H9 (cell line): ENCODE measurements at regions not wholly inside any gene's neighbourhood (a gene's known extent, or its start where the extent isn't known, plus 50 kb on each side); places are given as distances from the start of the nearest gene placed in this dataset.

Source experiments
- DNase-seq: peaks from one replicate; pipeline ENCODE4 v3.0.0-alpha.2; 2017
- H2AFZ ChIP-seq: one replicate; pipeline ENCODE4 v1.6.1; 2013; ENCODE audit warnings: mild to moderate bottlenecking, low read length, control low read depth, moderate library complexity
- H2AK5ac ChIP-seq: 2 replicates; pipeline ENCODE4 v1.6.1; 2013; ENCODE audit warnings: low read length, control low read depth, mixed read lengths; ENCODE audit not compliant: insufficient read length
- H2BK120ac ChIP-seq: one replicate; pipeline ENCODE4 v1.6.1; 2013; ENCODE audit warnings: low read depth, mild to moderate bottlenecking, low read length, control low read depth, inconsistent platforms; ENCODE audit not compliant: poor library complexity, severe bottlenecking
- H2BK12ac ChIP-seq: 2 replicates; pipeline ENCODE4 v1.6.1; 2013; ENCODE audit warnings: low read length, control low read depth, mixed read lengths, low read depth; ENCODE audit not compliant: insufficient read length
- H2BK15ac ChIP-seq: 2 replicates; pipeline ENCODE4 v1.6.1; 2013; ENCODE audit warnings: low read depth, low read length, control low read depth
- H2BK20ac ChIP-seq: one replicate; pipeline ENCODE4 v1.6.1; 2013; ENCODE audit warnings: low read depth, mild to moderate bottlenecking, low read length, control low read depth, inconsistent platforms; ENCODE audit not compliant: poor library complexity, severe bottlenecking
- H2BK5ac ChIP-seq: 2 replicates; pipeline ENCODE4 v1.6.1; 2013; ENCODE audit warnings: low read length, control low read depth, mixed read lengths; ENCODE audit not compliant: insufficient read length
- H3K14ac ChIP-seq: 2 replicates; pipeline ENCODE4 v1.6.1; 2013; ENCODE audit warnings: low read length, control low read depth; ENCODE audit not compliant: insufficient read depth
- H3K18ac ChIP-seq: 2 replicates; pipeline ENCODE4 v1.6.1; 2013; ENCODE audit warnings: low read depth, mild to moderate bottlenecking, mixed read lengths, low read length, control low read depth; ENCODE audit not compliant: insufficient read length
- H3K23ac ChIP-seq: 2 replicates; pipeline ENCODE4 v1.6.1; 2013; ENCODE audit warnings: low read length, control low read depth, mixed read lengths, low read depth; ENCODE audit not compliant: insufficient read length
- H3K23me2 ChIP-seq: 2 replicates; pipeline ENCODE4 v1.6.1; 2013; ENCODE audit warnings: low read depth, mild to moderate bottlenecking, mixed read lengths, low read length, control low read depth; ENCODE audit not compliant: insufficient read length, poor library complexity, severe bottlenecking
- H3K27ac ChIP-seq: 2 replicates; pipeline ENCODE4 v1.5.1; 2013; ENCODE audit warnings: low read length, control low read depth, mixed read lengths, low read depth; ENCODE audit not compliant: insufficient read length
- H3K27me3 ChIP-seq: 2 replicates; pipeline ENCODE4 v1.6.1; 2013; ENCODE audit warnings: low read length, control low read depth, inconsistent platforms; ENCODE audit not compliant: insufficient read depth
- H3K4ac ChIP-seq: 2 replicates; pipeline ENCODE4 v1.6.1; 2013; ENCODE audit warnings: low read depth, mild to moderate bottlenecking, control low read depth, inconsistent platforms, low read length, moderate library complexity
- H3K4me1 ChIP-seq: 2 replicates; pipeline ENCODE4 v1.6.1; 2013; ENCODE audit warnings: low read length, control low read depth, inconsistent platforms; ENCODE audit not compliant: insufficient read depth
- H3K4me2 ChIP-seq: 2 replicates; pipeline ENCODE4 v1.6.1; 2013; ENCODE audit warnings: low read length, control low read depth, mixed read lengths; ENCODE audit not compliant: insufficient read length, insufficient read depth
- H3K56ac ChIP-seq: 2 replicates; pipeline ENCODE4 v1.6.1; 2013; ENCODE audit warnings: low read depth, mild to moderate bottlenecking, mixed read lengths, low read length, control low read depth; ENCODE audit not compliant: insufficient read length
- H3K79me1 ChIP-seq: 2 replicates; pipeline ENCODE4 v1.6.1; 2013; ENCODE audit warnings: low read depth, mild to moderate bottlenecking, moderate library complexity, low read length, control low read depth, inconsistent platforms; ENCODE audit not compliant: insufficient read depth, poor library complexity, severe bottlenecking
- H3K79me2 ChIP-seq: 2 replicates; pipeline ENCODE4 v1.6.1; 2013; ENCODE audit warnings: low read length, control low read depth, inconsistent platforms; ENCODE audit not compliant: insufficient read depth
- H3K9ac ChIP-seq: 2 replicates; pipeline ENCODE4 v1.6.1; 2013; ENCODE audit warnings: low read length, control low read depth, mixed read lengths; ENCODE audit not compliant: insufficient read length; ENCODE audit errors: extremely low read depth
- H3K9me3 ChIP-seq: one replicate; pipeline ENCODE4 v1.6.1; 2013; ENCODE audit warnings: low read depth, low read length, inconsistent platforms; ENCODE audit not compliant: control insufficient read depth
- H3T11ph ChIP-seq: one replicate; pipeline ENCODE4 v1.6.1; 2013; ENCODE audit warnings: mild to moderate bottlenecking, low read length, control low read depth, inconsistent platforms
- H4K20me1 ChIP-seq: one replicate; pipeline ENCODE4 v1.6.1; 2013; ENCODE audit not compliant: control insufficient read depth, insufficient read length, insufficient read depth
- H4K5ac ChIP-seq: 2 replicates; pipeline ENCODE4 v1.6.1; 2013; ENCODE audit warnings: low read depth, mild to moderate bottlenecking, mixed read lengths, low read length, control low read depth; ENCODE audit not compliant: insufficient read length
- H4K8ac ChIP-seq: replicated peaks from 2 replicates; pipeline ENCODE4 v1.6.1; 2013; ENCODE audit warnings: low read length, control low read depth, mixed read lengths, low read depth; ENCODE audit not compliant: insufficient read length
- H4K91ac ChIP-seq: 2 replicates; pipeline ENCODE4 v1.6.1; 2013; ENCODE audit warnings: low read depth, mild to moderate bottlenecking, moderate library complexity, mixed read lengths, low read length, control low read depth; ENCODE audit not compliant: insufficient read length
- H3K27ac Mint-ChIP-seq, 3 experiments: 2 replicates in 2 of 3; 3 replicates in 1 of 3; pipeline ENCODE4 v1.8.0; 2020 to 2021; ENCODE audit warnings: mixed read lengths in 3 of 3, mild to moderate bottlenecking in 1 of 3, moderate library complexity in 1 of 3
- H3K27me3 Mint-ChIP-seq: 2 replicates; pipeline ENCODE4 v1.8.0; 2021; ENCODE audit warnings: low read depth, mild to moderate bottlenecking, moderate library complexity, mixed read lengths
- H3K36me3 Mint-ChIP-seq, 3 experiments: 2 replicates in 2 of 3; 3 replicates in 1 of 3; pipeline ENCODE4 v1.8.0; 2020 to 2021; ENCODE audit warnings: low read depth in 3 of 3, mixed read lengths in 3 of 3; ENCODE audit not compliant: insufficient read depth in 1 of 3
- H3K4me1 Mint-ChIP-seq, 2 experiments: 2 replicates each; pipeline ENCODE4 v1.8.0; 2020; ENCODE audit warnings: mixed read lengths in 2 of 2
- H3K4me3 Mint-ChIP-seq, 2 experiments: 2 replicates in 1 of 2; 3 replicates in 1 of 2; pipeline ENCODE4 v1.8.0; 2020 to 2021; ENCODE audit warnings: mild to moderate bottlenecking in 2 of 2, mixed read lengths in 2 of 2, moderate library complexity in 1 of 2
- H3K9me3 Mint-ChIP-seq, 2 experiments: 2 replicates in 1 of 2; 3 replicates in 1 of 2; pipeline ENCODE4 v1.8.0; 2020; ENCODE audit warnings: mild to moderate bottlenecking in 2 of 2, mixed read lengths in 2 of 2, moderate library complexity in 1 of 2
- CTCF ChIP-seq: fragments of 200-600 bp; sonication (generic); conservative IDR thresholded peaks from 3 replicates; pipeline ENCODE4 v1.8.0; 2021; ENCODE audit warnings: antibody characterized with exemption, mild to moderate bottlenecking

GRCh38 chr7:115327326-115327725 lies 405.4 kb downstream of the MDFIC start:
- Histone ChIP-seq H3K27ac (no peak overlapping the region), H4K5ac (no peak overlapping the region), H2BK120ac (no peak overlapping the region), H3K4ac (no peak overlapping the region), H2BK15ac (no peak overlapping the region), H2AFZ (no peak overlapping the region), H3K79me1 (no peaks in the 10 kb centered on the region), H3T11ph (no peak overlapping the region), H3K56ac (no peak overlapping the region), H2BK5ac (no peak overlapping the region), H3K4me1 (no peaks in the 10 kb centered on the region), H3K14ac (no peak overlapping the region), H3K27me3 (no peaks in the 10 kb centered on the region), H2AK5ac (no peak overlapping the region), H3K9ac (no peak overlapping the region), H2BK20ac (no peak overlapping the region), H3K9me3 (no peaks in the 10 kb centered on the region), H4K20me1 (no peaks in the 10 kb centered on the region), H3K23ac (no peak overlapping the region), H3K79me2 (no peaks in the 10 kb centered on the region), H4K8ac (no peak overlapping the region), H3K18ac (no peak overlapping the region), H2BK12ac (no peak overlapping the region), H3K23me2 (no peaks in the 10 kb centered on the region), H4K91ac (no peak overlapping the region), H3K4me2 (no peak overlapping the region)
- Mint-ChIP-seq H3K9me3 (no peaks in the 10 kb centered on the region; a peak in 1 of 5 replicates), H3K27ac (no peak overlapping the region), H3K4me3 (no peak overlapping the region), H3K4me1 (no peaks in the 10 kb centered on the region), H3K27me3 (peaks cover 2% of the 10 kb centered on the region; the same call in 1 of the 2 replicates), H3K36me3 (no peaks in the 10 kb centered on the region; a peak in 1 of 7 replicates)
- no peak for DNase-seq
- no peak for TF ChIP-seq CTCF
